ENCODE measurements at regions not wholly inside any gene's neighbourhood (a gene's known extent, or its start where the extent isn't known, plus 50 kb on each side); places are given as distances from the start of the nearest gene placed in this dataset.

DNA sequence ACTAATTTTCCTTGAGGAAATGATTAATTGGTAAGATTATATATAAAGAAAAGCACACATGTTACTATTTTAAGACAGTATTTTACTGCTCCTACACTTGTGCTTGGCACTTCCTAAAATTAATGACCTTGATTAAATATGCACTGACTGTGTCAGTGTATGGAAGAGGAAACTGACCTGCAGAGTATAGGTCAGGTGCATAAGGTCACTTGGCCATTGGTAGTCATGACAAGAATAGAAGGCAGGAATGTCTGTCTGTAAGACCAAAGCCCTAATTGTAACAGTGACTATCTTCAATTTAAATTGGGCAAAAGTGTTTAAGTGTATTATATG lies 128.0 kb upstream of the KCNK2 start:
- Histone ChIP-seq H3K27ac (no peak overlapping the region), H3K27me3 (no peaks in the 10 kb centered on the region), H3K4me2 (no peak overlapping the region), H3K4me3 (no peak overlapping the region), H3K4me1 (no peaks in the 10 kb centered on the region), H3K9me3 (ENCODE audit: low read depth) (no peaks in the 10 kb centered on the region), H4K20me1 (ENCODE audit: low read depth) (no peaks in the 10 kb centered on the region), H3F3A (ENCODE audit: low read depth) (no peaks in the 10 kb centered on the region), H3K9ac (no peak overlapping the region), H2AFZ (replicated peaks) (no peak overlapping the region), H3K79me2 (ENCODE audit: low read depth) (no peaks in the 10 kb centered on the region), H3K36me3 (no peaks in the 10 kb centered on the region)
- Mint-ChIP-seq H3K9me3 (peaks cover 3% of the 10 kb centered on the region), H3K4me3 (no peak overlapping the region), H3K27ac (no peak overlapping the region), H3K27me3 (ENCODE audit: insufficient read depth, low read depth) (no peaks in the 10 kb centered on the region), H3K36me3 (no peaks in the 10 kb centered on the region), H3K4me1 (peaks cover 5% of the 10 kb centered on the region)
- no peak for DNase-seq (ENCODE audit: low spot score)
- TF ChIP-seq, protein P1, sequence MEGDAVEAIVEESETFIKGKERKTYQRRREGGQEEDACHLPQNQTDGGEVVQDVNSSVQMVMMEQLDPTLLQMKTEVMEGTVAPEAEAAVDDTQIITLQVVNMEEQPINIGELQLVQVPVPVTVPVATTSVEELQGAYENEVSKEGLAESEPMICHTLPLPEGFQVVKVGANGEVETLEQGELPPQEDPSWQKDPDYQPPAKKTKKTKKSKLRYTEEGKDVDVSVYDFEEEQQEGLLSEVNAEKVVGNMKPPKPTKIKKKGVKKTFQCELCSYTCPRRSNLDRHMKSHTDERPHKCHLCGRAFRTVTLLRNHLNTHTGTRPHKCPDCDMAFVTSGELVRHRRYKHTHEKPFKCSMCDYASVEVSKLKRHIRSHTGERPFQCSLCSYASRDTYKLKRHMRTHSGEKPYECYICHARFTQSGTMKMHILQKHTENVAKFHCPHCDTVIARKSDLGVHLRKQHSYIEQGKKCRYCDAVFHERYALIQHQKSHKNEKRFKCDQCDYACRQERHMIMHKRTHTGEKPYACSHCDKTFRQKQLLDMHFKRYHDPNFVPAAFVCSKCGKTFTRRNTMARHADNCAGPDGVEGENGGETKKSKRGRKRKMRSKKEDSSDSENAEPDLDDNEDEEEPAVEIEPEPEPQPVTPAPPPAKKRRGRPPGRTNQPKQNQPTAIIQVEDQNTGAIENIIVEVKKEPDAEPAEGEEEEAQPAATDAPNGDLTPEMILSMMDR (IDR thresholded peaks at IDR 0.05), result no peak
- no peak for TF ChIP-seq EZH2phosphoT487 (IDR thresholded peaks at IDR 0.05)
- no peak for TF ChIP-seq EZH2 (IDR thresholded peaks at IDR 0.05)

DNA sequence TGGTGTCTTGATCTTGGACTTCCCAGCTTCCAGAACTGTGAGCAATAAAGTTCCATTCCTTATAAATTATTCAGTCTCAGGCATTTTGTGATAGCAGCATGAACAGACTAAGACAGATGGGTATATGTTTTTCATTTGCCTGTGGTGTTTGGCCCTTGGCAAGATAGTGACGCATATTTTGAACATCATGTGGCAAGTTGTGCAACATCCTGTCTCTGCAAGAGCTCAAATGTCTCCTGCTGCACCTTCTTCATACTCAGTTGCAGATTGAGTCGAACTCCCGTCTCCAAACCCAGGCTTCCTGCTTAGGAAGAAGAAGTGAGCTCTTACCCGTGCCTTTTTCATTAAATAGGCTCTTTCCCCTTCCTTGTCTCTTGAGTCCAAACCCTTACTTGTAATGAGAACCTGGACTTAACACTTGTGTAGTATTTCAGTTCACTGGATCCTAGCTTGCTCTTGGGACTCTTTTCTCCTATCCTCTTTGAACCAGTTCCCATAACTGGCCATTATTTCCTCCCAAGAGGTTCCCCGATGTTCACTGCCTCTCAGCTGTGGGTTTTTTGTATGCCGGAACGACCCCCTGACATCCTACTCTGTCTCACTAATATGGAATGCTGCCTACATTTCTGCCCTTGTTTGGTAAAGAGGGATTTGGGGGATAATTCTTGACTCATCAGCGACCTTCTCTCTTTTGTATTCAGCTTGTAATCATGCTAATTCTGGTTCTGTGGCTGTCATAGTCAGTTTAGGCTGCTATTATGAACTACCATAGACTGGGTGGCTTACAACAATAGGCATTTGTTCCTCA lies 125.0 kb upstream of the KCNK2 start:
- Histone ChIP-seq H3K9ac (no peak overlapping the region), H3F3A (ENCODE audit: low read depth) (no peaks in the 10 kb centered on the region), H3K27me3 (no peaks in the 10 kb centered on the region), H4K20me1 (ENCODE audit: low read depth) (no peaks in the 10 kb centered on the region), H3K9me3 (ENCODE audit: low read depth) (no peaks in the 10 kb centered on the region), H3K27ac (no peak overlapping the region), H3K4me2 (no peak overlapping the region), H2AFZ (replicated peaks) (no peak overlapping the region), H3K4me3 (no peak overlapping the region), H3K4me1 (no peaks in the 10 kb centered on the region), H3K36me3 (no peaks in the 10 kb centered on the region), H3K79me2 (ENCODE audit: low read depth) (no peaks in the 10 kb centered on the region)
- Mint-ChIP-seq H3K36me3 (no peaks in the 10 kb centered on the region), H3K27ac (no peak overlapping the region), H3K27me3 (ENCODE audit: insufficient read depth, low read depth) (no peaks in the 10 kb centered on the region), H3K4me3 (no peak overlapping the region), H3K4me1 (peaks cover 5% of the 10 kb centered on the region), H3K9me3 (peaks cover 3% of the 10 kb centered on the region)
- no peak for TF ChIP-seq EZH2 (IDR thresholded peaks at IDR 0.05)
- TF ChIP-seq, protein P1 (IDR thresholded peaks at IDR 0.05), result no peak
- TF ChIP-seq EZH2phosphoT487 (IDR thresholded peaks at IDR 0.05), result no peak
- DNase-seq (ENCODE audit: low spot score), result no peak

DNA sequence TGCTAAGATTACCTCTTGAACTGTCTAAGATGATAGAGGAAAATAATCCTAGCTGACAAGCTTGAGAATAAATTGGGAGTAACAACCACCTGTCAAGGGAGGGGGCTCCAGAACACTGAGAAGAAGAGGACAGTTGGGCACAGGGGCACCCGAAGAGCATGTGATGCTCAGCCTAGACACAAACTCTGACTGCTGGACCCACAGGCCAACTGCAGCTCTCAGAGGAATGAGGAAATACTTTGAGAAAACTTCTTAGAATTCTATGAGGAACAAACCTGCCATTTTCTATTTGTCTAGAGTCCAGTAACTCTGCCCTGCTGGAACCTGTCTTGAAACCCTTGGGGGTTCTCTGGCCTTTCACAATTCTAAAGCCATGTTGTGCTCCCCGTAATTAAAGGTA lies 124.1 kb upstream of the KCNK2 start:
- no peak overlapping the region for H3K4me2 ChIP-seq
- Mint-ChIP-seq H3K4me1 (peaks cover 5% of the 10 kb centered on the region), H3K27ac (no peak overlapping the region), H3K27me3 (ENCODE audit: insufficient read depth, low read depth) (no peaks in the 10 kb centered on the region), H3K36me3 (no peaks in the 10 kb centered on the region), H3K4me3 (no peak overlapping the region), H3K9me3 (peaks cover 3% of the 10 kb centered on the region)
- H3K36me3 ChIP-seq, result no peaks in the 10 kb centered on the region
- no peaks in the 10 kb centered on the region for H3K27me3 ChIP-seq
- DNase-seq (ENCODE audit: low spot score), result no peak
- H3K27ac ChIP-seq, result no peak overlapping the region
- H3K9ac ChIP-seq, result no peak overlapping the region
- H2AFZ ChIP-seq (replicated peaks), result no peak overlapping the region
- no peaks in the 10 kb centered on the region for H3K79me2 ChIP-seq (ENCODE audit: low read depth)
- no peak for TF ChIP-seq EZH2 (IDR thresholded peaks at IDR 0.05)
- no peak for TF ChIP-seq EZH2phosphoT487 (IDR thresholded peaks at IDR 0.05)
- TF ChIP-seq, protein P1 (IDR thresholded peaks at IDR 0.05), result no peak
- H3K9me3 ChIP-seq (ENCODE audit: low read depth), result no peaks in the 10 kb centered on the region
- H4K20me1 ChIP-seq (ENCODE audit: low read depth), result no peaks in the 10 kb centered on the region
- H3K4me1 ChIP-seq, result no peaks in the 10 kb centered on the region
- no peaks in the 10 kb centered on the region for H3F3A ChIP-seq (ENCODE audit: low read depth)
- no peak overlapping the region for H3K4me3 ChIP-seq
